Neural crest cell (in vitro differentiated cells): ENCODE measurements at regions not wholly inside any gene's neighbourhood (a gene's known extent, or its start where the extent isn't known, plus 50 kb on each side); places are given as distances from the start of the nearest gene placed in this dataset.

Experiments
- DNase-seq: peaks from one replicate; pipeline ENCODE4 v3.0.0; 2021; ENCODE audit warnings: low read depth, mixed read lengths, low spot score
- H3K27ac Mint-ChIP-seq: one replicate; pipeline ENCODE4 v1.8.0; 2021; ENCODE audit warnings: mild to moderate bottlenecking, mixed read lengths; ENCODE audit not compliant: unreplicated experiment
- H3K27me3 Mint-ChIP-seq: 2 replicates; pipeline ENCODE4 v1.8.0; 2021; ENCODE audit warnings: low read depth, mild to moderate bottlenecking, mixed read lengths
- H3K36me3 Mint-ChIP-seq: 2 replicates; pipeline ENCODE4 v1.8.0; 2021; ENCODE audit warnings: low read depth, mild to moderate bottlenecking, mixed read lengths
- H3K4me1 Mint-ChIP-seq: 2 replicates; pipeline ENCODE4 v1.8.0; 2021; ENCODE audit warnings: mixed read lengths
- H3K4me3 Mint-ChIP-seq: one replicate; pipeline ENCODE4 v1.8.0; 2021; ENCODE audit warnings: mild to moderate bottlenecking, mixed read lengths
- H3K9me3 Mint-ChIP-seq: 2 replicates; pipeline ENCODE4 v1.8.0; 2021; ENCODE audit warnings: mixed read lengths
- TF ChIP-seq, protein P1 (sequence below): fragments of 200-600 bp; sonication (generic); conservative IDR thresholded peaks from 2 replicates; pipeline ENCODE4 v1.5.0; 2021; ENCODE audit warnings: antibody characterized with exemption, mild to moderate bottlenecking

DNA sequence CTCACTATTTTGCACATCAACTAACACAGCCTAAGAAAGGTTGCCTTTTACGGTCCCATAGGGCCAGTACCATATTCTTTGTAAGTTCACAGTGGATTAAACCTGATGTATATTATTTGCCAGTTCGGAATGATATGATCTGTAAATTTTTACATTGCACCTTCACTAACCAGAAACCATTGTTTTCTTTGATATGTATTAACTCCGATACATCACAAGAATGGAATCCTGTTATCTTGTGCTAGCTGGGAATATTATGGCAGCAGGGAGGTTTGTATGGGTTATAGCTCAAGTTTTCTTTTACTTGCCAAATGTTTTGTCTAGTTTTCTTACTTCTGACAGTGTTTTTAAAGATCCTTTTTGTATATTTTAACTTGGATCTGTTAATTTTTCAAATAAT is 51.4 kb upstream of the S1PR1 start:
- H3K27me3 Mint-ChIP-seq = peaks cover 2% of the 10 kb centered on the region
- TF ChIP-seq, protein P1, sequence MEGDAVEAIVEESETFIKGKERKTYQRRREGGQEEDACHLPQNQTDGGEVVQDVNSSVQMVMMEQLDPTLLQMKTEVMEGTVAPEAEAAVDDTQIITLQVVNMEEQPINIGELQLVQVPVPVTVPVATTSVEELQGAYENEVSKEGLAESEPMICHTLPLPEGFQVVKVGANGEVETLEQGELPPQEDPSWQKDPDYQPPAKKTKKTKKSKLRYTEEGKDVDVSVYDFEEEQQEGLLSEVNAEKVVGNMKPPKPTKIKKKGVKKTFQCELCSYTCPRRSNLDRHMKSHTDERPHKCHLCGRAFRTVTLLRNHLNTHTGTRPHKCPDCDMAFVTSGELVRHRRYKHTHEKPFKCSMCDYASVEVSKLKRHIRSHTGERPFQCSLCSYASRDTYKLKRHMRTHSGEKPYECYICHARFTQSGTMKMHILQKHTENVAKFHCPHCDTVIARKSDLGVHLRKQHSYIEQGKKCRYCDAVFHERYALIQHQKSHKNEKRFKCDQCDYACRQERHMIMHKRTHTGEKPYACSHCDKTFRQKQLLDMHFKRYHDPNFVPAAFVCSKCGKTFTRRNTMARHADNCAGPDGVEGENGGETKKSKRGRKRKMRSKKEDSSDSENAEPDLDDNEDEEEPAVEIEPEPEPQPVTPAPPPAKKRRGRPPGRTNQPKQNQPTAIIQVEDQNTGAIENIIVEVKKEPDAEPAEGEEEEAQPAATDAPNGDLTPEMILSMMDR = no peak
- no peak overlapping the region for H3K4me3 Mint-ChIP-seq

DNA sequence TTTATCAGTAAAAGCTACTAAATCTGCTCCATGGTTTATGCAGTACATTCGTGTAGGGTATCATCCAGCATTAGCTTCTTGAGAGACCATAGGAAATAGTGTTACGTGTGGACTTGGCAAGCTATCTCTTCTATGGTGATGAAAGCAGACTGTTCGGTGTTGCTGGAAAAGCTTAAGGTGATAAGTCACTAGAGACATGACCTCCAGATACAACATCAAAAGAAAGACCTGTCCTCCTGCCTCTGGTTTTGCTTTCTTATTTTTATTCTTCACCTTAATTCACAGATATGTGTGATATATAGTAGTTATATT is 53.5 kb upstream of the S1PR1 start:
- DNase-seq = no peak
- H3K4me3 Mint-ChIP-seq = no peak overlapping the region
- no peak overlapping the region for H3K27ac Mint-ChIP-seq
- H3K4me1 Mint-ChIP-seq = peaks cover 11% of the 10 kb centered on the region
- peaks cover 4% of the 10 kb centered on the region for H3K9me3 Mint-ChIP-seq
- peaks cover 2% of the 10 kb centered on the region for H3K27me3 Mint-ChIP-seq
- H3K36me3 Mint-ChIP-seq = no peaks in the 10 kb centered on the region
- TF ChIP-seq, protein P1 = no peak

More for the DNA sequence above, 51.4 kb upstream of the S1PR1 start:
- Mint-ChIP-seq H3K9me3 (no peaks in the 10 kb centered on the region), H3K4me1 (no peaks in the 10 kb centered on the region), H3K27ac (no peak overlapping the region), H3K36me3 (no peaks in the 10 kb centered on the region)
- no peak for DNase-seq

- Mint-ChIP-seq H3K27me3 (peaks cover 2% of the 10 kb centered on the region), H3K36me3 (no peaks in the 10 kb centered on the region), H3K4me3 (no peak overlapping the region), H3K9me3 (peaks cover 4% of the 10 kb centered on the region), H3K27ac (no peak overlapping the region), H3K4me1 (peaks cover 11% of the 10 kb centered on the region)
- TF ChIP-seq, protein P1 = no peak
- no peak for DNase-seq
These were observed 54.0 kb upstream of the S1PR1 start for GRCh38 chr1:101182627-101183387.

GRCh38 chr1:101181930-101182329 is 54.9 kb upstream of the S1PR1 start:
- peaks cover 11% of the 10 kb centered on the region for H3K4me1 Mint-ChIP-seq
- H3K27ac Mint-ChIP-seq = no peak overlapping the region
- H3K9me3 Mint-ChIP-seq = peaks cover 4% of the 10 kb centered on the region
- H3K4me3 Mint-ChIP-seq = no peak overlapping the region
- TF ChIP-seq, protein P1 = no peak
- H3K27me3 Mint-ChIP-seq = peaks cover under 1% of the 10 kb centered on the region
- H3K36me3 Mint-ChIP-seq = no peaks in the 10 kb centered on the region
- DNase-seq = no peak

DNA sequence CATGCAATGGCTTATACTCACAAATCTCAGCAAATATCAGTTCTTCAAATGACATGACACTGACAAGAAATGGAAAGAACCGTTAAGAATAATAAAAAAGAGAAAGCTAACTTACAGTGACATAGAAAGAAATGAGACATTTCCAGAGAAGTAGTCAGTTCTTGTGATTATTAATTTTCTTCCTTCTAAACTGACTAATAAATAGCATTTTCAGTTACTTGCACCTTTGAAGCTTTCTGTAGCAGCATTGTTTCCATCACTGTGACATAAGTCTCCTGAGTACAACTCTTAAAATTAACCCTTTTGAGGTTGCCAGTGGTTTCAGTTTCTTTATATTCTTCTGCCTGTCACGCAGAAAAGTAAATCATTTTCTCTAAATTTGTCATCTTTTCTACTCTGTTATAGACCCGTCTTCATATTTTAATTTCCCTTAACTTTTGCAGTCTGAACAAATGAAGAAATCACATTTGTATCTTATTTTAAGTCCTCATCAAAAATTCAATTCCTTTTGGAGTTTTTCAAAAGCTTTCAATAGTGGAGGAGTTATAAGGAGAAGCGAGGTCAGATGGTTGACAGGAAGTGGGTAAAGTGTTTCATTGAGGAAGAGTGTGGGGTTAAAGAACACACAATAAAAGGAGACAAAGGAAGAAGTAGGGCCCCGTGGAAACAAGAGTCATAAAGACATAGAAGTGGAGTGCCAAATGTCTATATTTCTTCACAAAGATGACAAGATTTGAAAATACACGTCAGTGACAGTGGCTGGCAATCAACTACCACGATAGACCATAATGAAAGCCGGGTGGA is 57.9 kb upstream of the S1PR1 start:
- peaks cover 4% of the 10 kb centered on the region for H3K9me3 Mint-ChIP-seq
- H3K4me1 Mint-ChIP-seq = peaks cover 11% of the 10 kb centered on the region
- no peak for DNase-seq
- no peaks in the 10 kb centered on the region for H3K36me3 Mint-ChIP-seq
- H3K4me3 Mint-ChIP-seq = no peak overlapping the region
- TF ChIP-seq, protein P1 = no peak
- no peak overlapping the region for H3K27ac Mint-ChIP-seq
- H3K27me3 Mint-ChIP-seq = no peaks in the 10 kb centered on the region
